ENCODE measurements at regions not wholly inside any gene's neighbourhood (a gene's known extent, or its start where the extent isn't known, plus 50 kb on each side); places are given as distances from the start of the nearest gene placed in this dataset.

- no peaks in the 10 kb centered on the region for H3K27me3 ChIP-seq (replicated peaks in 1 of 2; ENCODE audit: control insufficient read depth in 2 of 2, insufficient read depth in 2 of 2, low read length in 1 of 2)
- TF ChIP-seq TBL1XR1 (IDR thresholded peaks at IDR 0.05; ENCODE audit: low read depth, low read length) (no peak), ESRRA (IDR thresholded peaks at IDR 0.05; ENCODE audit: low read length) (no peak), FOS (IDR thresholded peaks at IDR 0.05; ENCODE audit: borderline replicate concordance, extremely low read depth, insufficient read length) (no peak), MXI1 (IDR thresholded peaks at IDR 0.05; ENCODE audit: low read depth, low read length) (no peak), MYB (IDR thresholded peaks at IDR 0.05; ENCODE audit: borderline replicate concordance, low read depth, low read length) (no peak), POLR2AphosphoS2 (IDR thresholded peaks at IDR 0.05; ENCODE audit: low read depth, low read length) (no peak), RELA (IDR thresholded peaks at IDR 0.05; ENCODE audit: borderline replicate concordance, partially characterized antibody) (no peak), EED (IDR thresholded peaks at IDR 0.05; ENCODE audit: low read depth) (no peak), PBX3 (IDR thresholded peaks at IDR 0.05; ENCODE audit: insufficient replicate concordance, low read depth, low read length) (no peak), STAT1 (conservative IDR thresholded peaks at IDR 0.05) (no peak), MYC (IDR thresholded peaks at IDR 0.05; ENCODE audit: insufficient read depth, insufficient read length, insufficient replicate concordance, low read length, severe bottlenecking) (no peak)
- intact Hi-C loops (cut with micrococcal nuclease; ENCODE audit: unreplicated experiment) (no loop called here), in situ Hi-C loops (cut with MboI) (no loop called here)
- no peak overlapping the region for H2AFZ ChIP-seq (ENCODE audit: control insufficient read depth, low read depth, low read length)
- H3K27ac ChIP-seq (ENCODE audit: control insufficient read depth, insufficient read depth): no peak overlapping the region
- BruUV-seq (replicated peaks): no TSS peak
- ChIA-PET CTCF (no interaction called here), SMC1A (ENCODE audit: uncharacterized antibody, unreplicated experiment) (no interaction called here), POLR2A (no interaction called here), RAD21 (ENCODE audit: unreplicated experiment) (no interaction called here)
- FAIRE-seq: no peak
- no peak for DNase-seq (ENCODE audit: low read depth, low spot score)
- no peak overlapping the region for H3K4me2 ChIP-seq (ENCODE audit: control insufficient read depth, insufficient read depth)
- no peaks in the 10 kb centered on the region for H4K20me1 ChIP-seq (ENCODE audit: control insufficient read depth, insufficient read depth)
- ATAC-seq: no peak
- WGBS (ENCODE audit: insufficient coverage, insufficient replicate concordance, low lambda C conversion rate, missing lambda C conversion rate): 0% methylated on average over 1 of the region's 1 CpG
- H3K9ac ChIP-seq (ENCODE audit: control insufficient read depth, insufficient read depth, low read length): no peak overlapping the region
- H3K9me3 ChIP-seq (replicated peaks; ENCODE audit: control insufficient read depth, insufficient read depth, low read length): no peaks in the 10 kb centered on the region
- H3K79me2 ChIP-seq (ENCODE audit: control insufficient read depth, insufficient read depth, low read length): no peaks in the 10 kb centered on the region
- H3K36me3 ChIP-seq (ENCODE audit: control insufficient read depth in 2 of 2, insufficient read depth in 2 of 2, low read length in 1 of 2): no peaks in the 10 kb centered on the region
- no peaks in the 10 kb centered on the region for H3K4me1 ChIP-seq (ENCODE audit: control insufficient read depth, insufficient read depth, low read length)
- H3K4me3 ChIP-seq: no peak overlapping the region
Measured at GRCh38 chr4:57351731-57352130, 241.5 kb upstream of the IGFBP7 start.

All from GM12878 (cell line).